Endodermal cell (in vitro differentiated cells): ENCODE measurements at regions not wholly inside any gene's neighbourhood (a gene's known extent, or its start where the extent isn't known, plus 50 kb on each side); places are given as distances from the start of the nearest gene placed in this dataset.

Experiments
- DNase-seq: peaks from one replicate; pipeline ENCODE4 v3.0.0-alpha.2; 2017
- H3K27ac ChIP-seq: 2 replicates; pipeline ENCODE4 v1.5.1; 2013; ENCODE audit warnings: mild to moderate bottlenecking, low read depth, low read length, moderate library complexity
- H3K27me3 ChIP-seq: 2 replicates; pipeline ENCODE4 v1.6.1; 2013; ENCODE audit warnings: mild to moderate bottlenecking, low read length, moderate library complexity; ENCODE audit not compliant: insufficient read depth, control insufficient read depth, poor library complexity, severe bottlenecking
- H3K36me3 ChIP-seq: 2 replicates; pipeline ENCODE4 v1.7.0; 2013; ENCODE audit warnings: mild to moderate bottlenecking, low read length, moderate library complexity; ENCODE audit not compliant: control insufficient read depth, insufficient read depth
- H3K4me1 ChIP-seq: one replicate; pipeline ENCODE4 v1.7.0; 2013; ENCODE audit warnings: low read length; ENCODE audit not compliant: control insufficient read depth, insufficient read depth
- H3K4me3 ChIP-seq: 2 replicates; pipeline ENCODE4 v1.5.1; 2013; ENCODE audit warnings: mild to moderate bottlenecking, low read length, moderate library complexity
- H3K9ac ChIP-seq: 2 replicates; pipeline ENCODE4 v1.6.1; 2013; ENCODE audit warnings: mild to moderate bottlenecking, low read length, moderate library complexity; ENCODE audit not compliant: poor library complexity, severe bottlenecking; ENCODE audit errors: extremely low read depth
- H3K9me3 ChIP-seq: 2 replicates; pipeline ENCODE4 v1.6.1; 2013; ENCODE audit warnings: mild to moderate bottlenecking, low read length, moderate library complexity; ENCODE audit not compliant: control insufficient read depth
- H3K27ac Mint-ChIP-seq: 2 replicates; pipeline ENCODE4 v1.8.0; 2020; ENCODE audit warnings: mixed read lengths
- H3K27me3 Mint-ChIP-seq: 2 replicates; pipeline ENCODE4 v1.8.0; 2021; ENCODE audit warnings: mild to moderate bottlenecking, mixed read lengths; ENCODE audit not compliant: insufficient read depth
- H3K36me3 Mint-ChIP-seq: 2 replicates; pipeline ENCODE4 v1.8.0; 2020; ENCODE audit warnings: low read depth, mixed read lengths
- H3K4me1 Mint-ChIP-seq: 2 replicates; pipeline ENCODE4 v1.8.0; 2020; ENCODE audit warnings: mixed read lengths
- H3K4me3 Mint-ChIP-seq: 2 replicates; pipeline ENCODE4 v1.8.0; 2020; ENCODE audit warnings: mild to moderate bottlenecking, moderate library complexity, mixed read lengths
- H3K9me3 Mint-ChIP-seq: 2 replicates; pipeline ENCODE4 v1.8.0; 2020; ENCODE audit warnings: mild to moderate bottlenecking, mixed read lengths
- WGBS, 2 experiments: methylation state at CpG; one replicate each; pipeline versions ENCODE4 v1.1.5 to v1.1.7; 2013; ENCODE audit warnings: missing lambda C conversion rate in 2 of 2, mixed read lengths in 1 of 2; ENCODE audit not compliant: insufficient coverage in 1 of 2, insufficient read length in 1 of 2; 5-methylcytosine and 5-hydroxymethylcytosine counted together
- TF ChIP-seq, protein P1 (sequence below): fragments of 200-600 bp; sonication (generic); conservative IDR thresholded peaks from 2 replicates; pipeline ENCODE4 v1.5.0; 2021; ENCODE audit warnings: antibody characterized with exemption, mild to moderate bottlenecking

DNA sequence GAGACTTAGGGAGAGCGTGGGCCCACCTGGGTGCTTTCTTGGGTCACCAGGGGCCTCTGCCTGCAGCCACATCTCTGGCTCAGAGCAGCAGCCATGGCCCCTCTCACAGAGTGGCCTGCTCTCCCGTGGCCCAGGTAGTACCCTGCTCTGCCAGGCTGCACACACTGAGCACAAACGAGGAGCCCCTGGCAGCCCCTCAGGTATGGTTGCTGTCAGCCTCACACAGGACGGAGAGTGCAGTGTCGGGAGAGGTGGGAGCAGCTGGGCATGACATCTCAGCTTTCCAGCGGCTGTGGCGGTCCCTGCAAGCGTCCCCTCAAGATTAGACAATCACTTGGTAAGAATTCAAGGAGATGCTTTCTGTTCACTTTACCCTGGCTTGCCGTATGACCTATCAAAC is 137.0 kb upstream of the IRX4 start:
- Histone ChIP-seq H3K4me1 (no peaks in the 10 kb centered on the region), H3K27me3 (peaks cover 4% of the 10 kb centered on the region), H3K9me3 (no peaks in the 10 kb centered on the region), H3K4me3 (no peak overlapping the region), H3K9ac (no peak overlapping the region), H3K36me3 (no peaks in the 10 kb centered on the region), H3K27ac (no peak overlapping the region)
- H3K27me3 Mint-ChIP-seq = peaks cover 17% of the 10 kb centered on the region
- no peaks in the 10 kb centered on the region for H3K9me3 Mint-ChIP-seq
- no peaks in the 10 kb centered on the region for H3K4me1 Mint-ChIP-seq
- H3K27ac Mint-ChIP-seq = no peak overlapping the region
- TF ChIP-seq, protein P1, sequence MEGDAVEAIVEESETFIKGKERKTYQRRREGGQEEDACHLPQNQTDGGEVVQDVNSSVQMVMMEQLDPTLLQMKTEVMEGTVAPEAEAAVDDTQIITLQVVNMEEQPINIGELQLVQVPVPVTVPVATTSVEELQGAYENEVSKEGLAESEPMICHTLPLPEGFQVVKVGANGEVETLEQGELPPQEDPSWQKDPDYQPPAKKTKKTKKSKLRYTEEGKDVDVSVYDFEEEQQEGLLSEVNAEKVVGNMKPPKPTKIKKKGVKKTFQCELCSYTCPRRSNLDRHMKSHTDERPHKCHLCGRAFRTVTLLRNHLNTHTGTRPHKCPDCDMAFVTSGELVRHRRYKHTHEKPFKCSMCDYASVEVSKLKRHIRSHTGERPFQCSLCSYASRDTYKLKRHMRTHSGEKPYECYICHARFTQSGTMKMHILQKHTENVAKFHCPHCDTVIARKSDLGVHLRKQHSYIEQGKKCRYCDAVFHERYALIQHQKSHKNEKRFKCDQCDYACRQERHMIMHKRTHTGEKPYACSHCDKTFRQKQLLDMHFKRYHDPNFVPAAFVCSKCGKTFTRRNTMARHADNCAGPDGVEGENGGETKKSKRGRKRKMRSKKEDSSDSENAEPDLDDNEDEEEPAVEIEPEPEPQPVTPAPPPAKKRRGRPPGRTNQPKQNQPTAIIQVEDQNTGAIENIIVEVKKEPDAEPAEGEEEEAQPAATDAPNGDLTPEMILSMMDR = no peak
- H3K4me3 Mint-ChIP-seq = no peak overlapping the region
- peak; percentile 35 for DNase-seq
- 85 to 94% methylated on average over 5 to 9 of the region's 9 CpGs for WGBS, 2 experiments
- no peaks in the 10 kb centered on the region for H3K36me3 Mint-ChIP-seq

DNA sequence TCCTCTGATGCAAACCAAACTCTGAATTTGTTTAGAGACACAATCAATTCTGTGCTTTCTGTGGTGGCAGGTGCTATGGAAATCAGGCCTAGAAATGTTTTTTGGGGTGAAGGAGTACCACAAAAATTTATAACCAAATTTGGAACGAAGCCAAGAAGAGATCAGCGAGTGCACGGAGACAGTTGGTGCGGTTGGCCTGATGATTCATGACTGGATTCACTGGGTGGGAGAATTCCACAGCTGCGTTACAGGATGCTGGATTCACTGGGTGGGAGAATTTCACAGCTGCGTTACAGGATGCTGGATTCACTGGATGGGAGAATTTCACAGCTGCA is 135.6 kb upstream of the IRX4 start:
- Histone ChIP-seq H3K36me3 (no peaks in the 10 kb centered on the region), H3K9ac (no peak overlapping the region), H3K27ac (no peak overlapping the region), H3K4me3 (no peak overlapping the region), H3K9me3 (no peaks in the 10 kb centered on the region), H3K4me1 (no peaks in the 10 kb centered on the region), H3K27me3 (peaks cover 4% of the 10 kb centered on the region)
- Mint-ChIP-seq H3K4me1 (peaks cover 1% of the 10 kb centered on the region), H3K27ac (no peak overlapping the region), H3K9me3 (no peaks in the 10 kb centered on the region), H3K4me3 (no peak overlapping the region), H3K27me3 (peaks cover 17% of the 10 kb centered on the region), H3K36me3 (no peaks in the 10 kb centered on the region)
- TF ChIP-seq, protein P1 = no peak
- 89 to 93% methylated on average over 4 to 6 of the region's 6 CpGs for WGBS, 2 experiments
- DNase-seq = no peak

DNA sequence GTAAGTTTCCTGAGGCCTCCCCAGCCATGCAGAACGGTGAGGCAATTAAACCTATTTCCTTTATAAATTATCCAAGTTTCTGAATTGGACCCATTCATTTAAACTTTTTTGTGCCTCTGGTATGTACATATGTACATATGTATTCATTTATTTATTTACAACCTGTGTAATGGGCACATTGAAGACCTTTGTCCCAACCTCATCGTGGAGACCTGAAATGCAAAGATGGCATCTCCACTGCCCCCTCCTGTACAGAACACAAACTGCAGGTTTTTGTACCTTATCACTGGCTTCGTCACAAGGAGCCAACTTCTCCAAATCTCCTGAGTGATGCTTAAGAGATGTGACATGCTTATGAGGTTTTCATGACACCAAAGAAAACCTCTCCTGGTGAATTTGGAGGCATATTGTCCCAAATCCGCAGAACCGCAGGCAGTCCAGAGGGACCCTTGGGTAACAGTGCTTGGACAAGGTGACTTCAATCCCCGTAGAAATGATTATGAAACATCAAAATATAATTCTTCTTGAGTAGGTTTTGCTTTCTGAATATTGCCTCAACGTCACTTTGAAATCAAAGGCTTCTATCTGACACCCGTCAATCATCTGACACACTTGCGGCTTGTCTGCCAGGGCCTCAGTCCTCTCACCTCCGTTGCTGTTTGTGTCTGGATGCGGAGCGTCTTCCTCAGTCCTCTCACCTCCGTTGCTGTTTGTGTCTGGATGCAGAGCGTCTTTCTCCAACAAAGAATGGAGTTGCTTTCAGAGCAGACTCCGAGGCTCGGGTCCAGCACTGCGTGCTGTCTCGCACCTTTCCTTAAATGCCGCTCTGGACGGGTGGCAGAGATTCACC is 135.0 kb upstream of the IRX4 start:
- TF ChIP-seq, protein P1 = peak; percentile 82
- Histone ChIP-seq H3K9ac (no peak overlapping the region), H3K4me1 (no peaks in the 10 kb centered on the region), H3K27me3 (peaks cover 4% of the 10 kb centered on the region), H3K4me3 (no peak overlapping the region), H3K27ac (no peak overlapping the region), H3K36me3 (no peaks in the 10 kb centered on the region), H3K9me3 (no peaks in the 10 kb centered on the region)
- H3K4me3 Mint-ChIP-seq = no peak overlapping the region
- 85 to 89% methylated on average over 20 of the region's 20 CpGs for WGBS, 2 experiments
- no peaks in the 10 kb centered on the region for H3K36me3 Mint-ChIP-seq
- H3K9me3 Mint-ChIP-seq = no peaks in the 10 kb centered on the region
- H3K27ac Mint-ChIP-seq = no peak overlapping the region
- DNase-seq = peak; percentile 80
- H3K4me1 Mint-ChIP-seq = peaks cover 2% of the 10 kb centered on the region
- peaks cover 17% of the 10 kb centered on the region for H3K27me3 Mint-ChIP-seq
